HG03064 (cell line): ENCODE measurements at regions not wholly inside any gene's neighbourhood (a gene's known extent, or its start where the extent isn't known, plus 50 kb on each side); places are given as distances from the start of the nearest gene placed in this dataset.
"Not testable (repeated sequence)": the region's sequence is repeated elsewhere in the genome, so short reads cannot be mapped to it uniquely, and the experiment has no call there.

Source experiments
- ATAC-seq: cut with Tn5 transposase; IDR thresholded peaks from one replicate; pipeline ENCODE4 v1.9.1; 2021; ENCODE audit warnings: low read depth; ENCODE audit not compliant: unreplicated experiment

GRCh38 chr5:92760550-92760949 lies 820.5 kb downstream of the NR2F1-AS1 start:
- ATAC-seq, result no peak

- no peak for ATAC-seq
Observed at GRCh38 chr5:92758552-92758951, 822.5 kb downstream of the NR2F1-AS1 start.

- ATAC-seq, result no peak
Observed at GRCh38 chr5:92749943-92750342, 831.1 kb downstream of the NR2F1-AS1 start.

GRCh38 chr5:92748072-92748676 lies 832.8 kb downstream of the NR2F1-AS1 start:
- ATAC-seq, result no peak

- no peak for ATAC-seq
Observed at GRCh38 chr5:92741906-92742305, 839.1 kb downstream of the NR2F1-AS1 start.

GRCh38 chr5:92734211-92734940 lies 846.6 kb downstream of the NR2F1-AS1 start:
- no peak for ATAC-seq

GRCh38 chr5:92730486-92730885 lies 850.5 kb downstream of the NR2F1-AS1 start:
- ATAC-seq, result no peak

GRCh38 chr5:92729088-92729487 lies 851.9 kb downstream of the NR2F1-AS1 start:
- ATAC-seq, result no peak

- ATAC-seq, result no peak
Observed at GRCh38 chr5:92715946-92716520, 865.0 kb downstream of the NR2F1-AS1 start.

DNA sequence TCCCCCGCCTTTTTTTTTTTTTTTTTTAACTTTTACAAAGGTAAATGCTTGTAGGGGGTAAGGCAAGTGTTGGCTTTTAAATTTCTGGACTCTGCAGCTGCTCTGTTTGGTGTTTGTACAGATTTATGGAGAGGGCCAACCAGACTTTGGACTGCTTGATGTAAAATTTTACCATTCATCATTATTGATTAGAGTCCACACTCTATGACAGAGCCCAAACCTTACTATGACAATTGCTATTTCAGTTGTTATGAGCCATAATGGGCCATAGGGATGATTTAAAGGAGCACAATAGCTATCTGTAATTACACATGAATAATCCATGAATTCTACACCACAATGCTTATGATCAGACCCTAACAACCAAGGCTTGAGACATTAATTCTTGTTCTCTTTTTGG lies 867.2 kb downstream of the NR2F1-AS1 start:
- ATAC-seq, result no peak

GRCh38 chr5:92713335-92713743 lies 867.7 kb downstream of the NR2F1-AS1 start:
- ATAC-seq, result no peak

- no peak for ATAC-seq
Observed at GRCh38 chr5:92711956-92712355, 869.1 kb downstream of the NR2F1-AS1 start.

DNA sequence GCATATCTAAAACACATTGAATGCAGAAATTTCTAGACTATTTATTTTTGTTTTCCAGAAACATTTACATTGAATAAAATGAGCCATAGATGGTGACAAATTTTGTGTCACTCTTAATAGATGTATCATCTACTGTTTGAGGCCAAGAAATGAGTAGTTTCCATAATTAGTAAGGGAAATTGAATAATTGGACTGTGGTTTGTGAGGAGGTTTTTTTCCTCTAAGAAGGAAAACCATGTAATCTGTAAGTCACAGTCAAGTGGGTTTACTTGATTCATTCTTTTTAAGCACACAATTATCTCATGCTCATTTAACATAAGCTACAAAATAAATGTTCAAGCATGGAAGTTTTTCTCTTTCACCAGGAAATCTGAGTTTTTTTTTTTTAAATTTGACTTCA lies 876.4 kb downstream of the NR2F1-AS1 start:
- no peak for ATAC-seq

DNA sequence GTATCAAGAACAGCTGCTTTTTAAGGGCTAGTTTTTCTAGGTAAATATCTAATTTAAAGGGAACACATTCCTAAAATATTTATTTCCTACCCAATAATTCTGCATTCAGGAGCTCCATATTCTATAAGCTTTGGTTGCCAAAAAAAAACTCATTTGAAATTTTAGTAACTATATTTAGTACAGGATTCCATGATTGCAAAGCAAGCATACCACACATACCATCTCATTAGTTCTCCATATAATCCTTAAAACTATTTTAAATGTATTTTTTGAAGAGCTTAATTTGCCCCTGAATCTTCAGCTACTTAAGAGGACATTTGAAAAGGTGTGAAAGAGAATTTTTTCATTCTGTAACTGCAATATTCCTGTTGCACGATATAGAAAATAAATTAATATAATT lies 877.0 kb downstream of the NR2F1-AS1 start:
- ATAC-seq, result no peak

- no peak for ATAC-seq
Observed at GRCh38 chr5:92695123-92696003, 885.7 kb downstream of the NR2F1-AS1 start.

DNA sequence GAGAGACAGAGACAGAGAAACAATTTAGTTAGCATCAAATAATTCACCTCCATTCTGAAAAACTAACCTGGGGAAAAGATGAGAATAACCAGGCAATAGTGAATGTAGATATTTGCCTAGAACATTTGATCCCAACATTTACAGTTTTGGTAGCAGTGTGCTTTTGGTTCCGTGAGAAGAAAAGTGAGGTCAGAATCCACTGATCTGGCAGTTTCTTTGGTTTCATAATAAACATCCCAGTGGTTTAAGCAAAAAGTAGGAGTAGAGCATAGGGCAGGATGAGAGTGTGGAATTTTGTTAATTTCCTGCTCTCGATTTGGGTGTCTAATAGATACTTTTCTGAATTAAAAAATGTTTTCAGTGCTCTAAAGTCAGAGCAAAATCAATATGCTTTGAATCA lies 887.0 kb downstream of the NR2F1-AS1 start:
- ATAC-seq, result no peak

DNA sequence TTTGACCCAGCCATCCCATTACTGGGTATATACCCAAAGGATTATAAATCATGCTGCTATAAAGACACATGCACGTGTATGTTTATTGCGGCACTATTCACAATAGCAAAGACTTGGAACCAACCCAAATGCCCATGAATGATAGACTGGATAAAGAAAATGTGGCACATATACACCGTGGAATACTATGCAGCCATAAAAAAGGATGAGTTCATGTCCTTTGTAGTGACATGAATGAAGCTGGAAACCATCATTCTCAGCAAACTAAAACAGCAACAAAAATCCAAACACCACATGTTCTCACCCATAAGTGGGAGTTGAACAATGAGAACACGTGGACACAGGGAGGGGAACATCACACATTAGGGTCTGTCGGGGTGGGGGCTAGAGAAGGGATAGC lies 889.1 kb downstream of the NR2F1-AS1 start:
- ATAC-seq, result not testable (repeated sequence)

GRCh38 chr5:92687821-92688722 lies 892.9 kb downstream of the NR2F1-AS1 start:
- no peak for ATAC-seq

GRCh38 chr5:92678640-92679039 lies 902.4 kb downstream of the NR2F1-AS1 start:
- ATAC-seq, result no peak
